SK-N-MC (cell line): ENCODE measurements at regions not wholly inside any gene's neighbourhood (a gene's known extent, or its start where the extent isn't known, plus 50 kb on each side); places are given as distances from the start of the nearest gene placed in this dataset.

Experiments
- EZH2 ChIP-seq: fragments of 200-600 bp; sonication (generic); IDR thresholded peaks from one replicate; pipeline ENCODE4 v1.6.1; 2017; ENCODE audit warnings: antibody characterized with exemption
- POLR2AphosphoS5 ChIP-seq: IDR thresholded peaks from 2 replicates; pipeline ENCODE4 v1.6.1; 2012; ENCODE audit warnings: mild to moderate bottlenecking, low read depth, low read length, borderline replicate concordance

- no peak for TF ChIP-seq POLR2AphosphoS5
- no peak for TF ChIP-seq EZH2
These were observed 52.5 kb upstream of the SALL3 start for GRCh38 chr18:78927156-78927555.
